ENCODE measurements at regions not wholly inside any gene's neighbourhood (a gene's known extent, or its start where the extent isn't known, plus 50 kb on each side); places are given as distances from the start of the nearest gene placed in this dataset.

- H3K27me3 ChIP-seq (ENCODE audit: control insufficient read depth, low read length): no peaks in the 10 kb centered on the region
- no peaks in the 10 kb centered on the region for H3K9me2 ChIP-seq (replicated peaks; ENCODE audit: control insufficient read depth, low read length)
- H4K20me1 ChIP-seq (ENCODE audit: control insufficient read depth, insufficient read depth, low read depth, low read length): no peaks in the 10 kb centered on the region
- no peak overlapping the region for H3K4me2 ChIP-seq (ENCODE audit: low read length)
- H3K4me3 ChIP-seq (ENCODE audit: low read length): no peak overlapping the region
- TF ChIP-seq CTCF (IDR thresholded peaks at IDR 0.05; ENCODE audit: low read depth, low read length, poor library complexity, severe bottlenecking): no peak
- TF ChIP-seq EZH2phosphoT487 (IDR thresholded peaks at IDR 0.05; ENCODE audit: borderline replicate concordance, low read length): no peak
- no peak overlapping the region for H3K27ac ChIP-seq (ENCODE audit: low read depth, low read length)
- no peaks in the 10 kb centered on the region for H3F3A ChIP-seq (ENCODE audit: control insufficient read depth, insufficient read depth)
- no peaks in the 10 kb centered on the region for H3K4me1 ChIP-seq (ENCODE audit: control insufficient read depth, low read length)
- H3K9me3 ChIP-seq (ENCODE audit: control insufficient read depth, insufficient read depth, low read length): no peaks in the 10 kb centered on the region
- no peaks in the 10 kb centered on the region for H3K36me3 ChIP-seq (ENCODE audit: control insufficient read depth, low read length)
- no peaks in the 10 kb centered on the region for H3K79me2 ChIP-seq (ENCODE audit: control insufficient read depth, low read length)
These were observed 388.6 kb downstream of the MATN1 start for GRCh38 chr1:30334767-30335166.

GRCh38 chr1:30332116-30333094 lies 391.0 kb downstream of the MATN1 start:
- no peaks in the 10 kb centered on the region for H3K9me2 ChIP-seq (replicated peaks; ENCODE audit: control insufficient read depth, low read length)
- H3K4me3 ChIP-seq (ENCODE audit: low read length): no peak overlapping the region
- no peak overlapping the region for H3K4me2 ChIP-seq (ENCODE audit: low read length)
- H3K4me1 ChIP-seq (ENCODE audit: control insufficient read depth, low read length): no peaks in the 10 kb centered on the region
- H3K27ac ChIP-seq (ENCODE audit: low read depth, low read length): no peak overlapping the region
- no peaks in the 10 kb centered on the region for H3K79me2 ChIP-seq (ENCODE audit: control insufficient read depth, low read length)
- H3K27me3 ChIP-seq (ENCODE audit: control insufficient read depth, low read length): no peaks in the 10 kb centered on the region
- no peak for TF ChIP-seq CTCF (IDR thresholded peaks at IDR 0.05; ENCODE audit: low read depth, low read length, poor library complexity, severe bottlenecking)
- no peak for TF ChIP-seq EZH2phosphoT487 (IDR thresholded peaks at IDR 0.05; ENCODE audit: borderline replicate concordance, low read length)
- H4K20me1 ChIP-seq (ENCODE audit: control insufficient read depth, insufficient read depth, low read depth, low read length): no peaks in the 10 kb centered on the region
- no peaks in the 10 kb centered on the region for H3K9me3 ChIP-seq (ENCODE audit: control insufficient read depth, insufficient read depth, low read length)
- no peaks in the 10 kb centered on the region for H3K36me3 ChIP-seq (ENCODE audit: control insufficient read depth, low read length)
- H3F3A ChIP-seq (ENCODE audit: control insufficient read depth, insufficient read depth): no peaks in the 10 kb centered on the region

GRCh38 chr1:30331415-30332065 lies 391.8 kb downstream of the MATN1 start:
- Histone ChIP-seq H3K9me2 (replicated peaks; ENCODE audit: control insufficient read depth, low read length) (no peaks in the 10 kb centered on the region), H3K9me3 (ENCODE audit: control insufficient read depth, insufficient read depth, low read length) (no peaks in the 10 kb centered on the region), H4K20me1 (ENCODE audit: control insufficient read depth, insufficient read depth, low read depth, low read length) (no peaks in the 10 kb centered on the region), H3K4me3 (ENCODE audit: low read length) (no peak overlapping the region), H3K4me1 (ENCODE audit: control insufficient read depth, low read length) (no peaks in the 10 kb centered on the region), H3K27ac (ENCODE audit: low read depth, low read length) (no peak overlapping the region), H3K36me3 (ENCODE audit: control insufficient read depth, low read length) (no peaks in the 10 kb centered on the region), H3K27me3 (ENCODE audit: control insufficient read depth, low read length) (no peaks in the 10 kb centered on the region), H3K79me2 (ENCODE audit: control insufficient read depth, low read length) (no peaks in the 10 kb centered on the region), H3K4me2 (ENCODE audit: low read length) (no peak overlapping the region), H3F3A (ENCODE audit: control insufficient read depth, insufficient read depth) (no peaks in the 10 kb centered on the region)
- TF ChIP-seq CTCF (IDR thresholded peaks at IDR 0.05; ENCODE audit: low read depth, low read length, poor library complexity, severe bottlenecking) (no peak), EZH2phosphoT487 (IDR thresholded peaks at IDR 0.05; ENCODE audit: borderline replicate concordance, low read length) (no peak)
